Panc1 (cell line): ENCODE measurements at regions not wholly inside any gene's neighbourhood (a gene's known extent, or its start where the extent isn't known, plus 50 kb on each side); places are given as distances from the start of the nearest gene placed in this dataset.

Source experiments
- ATAC-seq: fragments of 200-7000 bp; cut with Tn5 transposase; 2 replicates; pipeline ENCODE4 v1.9.1; 2020; ENCODE audit warnings: mild to moderate bottlenecking, moderate library complexity
- BruUV-seq: library from RNA; stranded (reverse); fragments of 400-500 nt; replicated peaks from 2 replicates; lab custom pipeline; 2021; lab: Mats Ljungman, UMichigan
- CTCF ChIA-PET: fragments of 300-600 bp; sonication (Branson Sonifier 250); formaldehyde crosslinking; loops from one replicate; lab custom pipeline; 2022; ENCODE audit warnings: antibody characterized with exemption; lab: Charles Lee
- POLR2A ChIA-PET: fragments of 300-600 bp; sonication (Branson Sonifier 250); formaldehyde crosslinking; loops from one replicate; lab custom pipeline; 2022; ENCODE audit warnings: antibody characterized with exemption; lab: Charles Lee
- DNase-seq: peaks from one replicate; pipeline ENCODE4 v3.0.0-alpha.2; 2010; ENCODE audit warnings: low read depth, low spot score
- H3K27ac ChIP-seq: 2 replicates; pipeline ENCODE4 v1.5.1; 2011; ENCODE audit warnings: mild to moderate bottlenecking, low read length, inconsistent platforms
- H3K27me3 ChIP-seq: fragments of 200-500 bp; sonication (Bioruptor generic); 2 replicates; pipeline ENCODE4 v1.6.0; 2014; ENCODE audit warnings: low read length, inconsistent platforms; ENCODE audit not compliant: control insufficient read depth, insufficient read depth
- H3K36me3 ChIP-seq: fragments of 200-500 bp; sonication (Bioruptor generic); 2 replicates; pipeline ENCODE4 v1.5.1; 2014; ENCODE audit warnings: inconsistent platforms, mild to moderate bottlenecking, low read length, moderate library complexity; ENCODE audit not compliant: control insufficient read depth, insufficient read depth
- H3K4me1 ChIP-seq: 2 replicates; pipeline ENCODE4 v1.5.1; 2011; ENCODE audit warnings: inconsistent platforms, mild to moderate bottlenecking, low read length, moderate library complexity; ENCODE audit not compliant: control insufficient read depth, insufficient read depth
- H3K4me3 ChIP-seq, 2 experiments: 2 replicates each; pipeline ENCODE4 v1.5.1; 2011 to 2012; ENCODE audit warnings: low read depth in 2 of 2, low read length in 2 of 2, mild to moderate bottlenecking in 2 of 2, inconsistent platforms in 1 of 2, moderate library complexity in 1 of 2
- H3K9me3 ChIP-seq: fragments of 200-500 bp; sonication (Bioruptor generic); 2 replicates; pipeline ENCODE4 v1.5.1; 2014; ENCODE audit warnings: low read depth, mild to moderate bottlenecking, inconsistent platforms, low read length, moderate library complexity; ENCODE audit not compliant: control insufficient read depth, insufficient read depth
- POLR2AphosphoS5 ChIP-seq: IDR thresholded peaks from 2 replicates; pipeline ENCODE4 v1.6.1; 2012; ENCODE audit warnings: mild to moderate bottlenecking, low read depth, low read length, moderate library complexity
- REST ChIP-seq, 2 experiments: IDR thresholded peaks; 2 replicates each; pipeline ENCODE4 v1.6.1; 2011 to 2012; ENCODE audit warnings: low read depth in 2 of 2, control low read depth in 1 of 2, low read length in 1 of 2, mild to moderate bottlenecking in 1 of 2, moderate library complexity in 1 of 2; ENCODE audit not compliant: insufficient read depth in 1 of 2
- SIN3A ChIP-seq: IDR thresholded peaks from 2 replicates; pipeline ENCODE4 v1.6.1; 2012; ENCODE audit warnings: low read depth, mild to moderate bottlenecking, low read length, moderate library complexity, borderline replicate concordance; ENCODE audit not compliant: insufficient read depth
- TCF7L2 ChIP-seq: IDR thresholded peaks from 2 replicates; pipeline ENCODE4 v1.6.1; 2011; ENCODE audit warnings: mild to moderate bottlenecking, low read depth, low read length, inconsistent platforms
- in situ Hi-C: cut with HindIII; loops from 2 replicates; pipeline ENCODE4 v1.10.0; 2016; ENCODE audit warnings: low sequenced_read_pairs, low pct_unique_long_range_greater_than_20kb
- intact Hi-C: fragments of 100-400 bp; cut with micrococcal nuclease; formaldehyde crosslinking; loops from one replicate; pipeline ENCODE4 v1.10.0; 2022; ENCODE audit not compliant: unreplicated experiment
- TF ChIP-seq, protein P1 (sequence below): fragments of 450-650 bp; IDR thresholded peaks from 2 replicates; pipeline ENCODE4 v1.5.1; 2017; ENCODE audit warnings: mild to moderate bottlenecking

- no peak for DNase-seq
- CTCF ChIA-PET = no interaction called here
- no peak for ATAC-seq
- no peaks in the 10 kb centered on the region for H3K36me3 ChIP-seq
- H3K27ac ChIP-seq = no peak overlapping the region
- H3K4me1 ChIP-seq = peaks cover 14% of the 10 kb centered on the region
- no peaks in the 10 kb centered on the region for H3K27me3 ChIP-seq
- H3K9me3 ChIP-seq = no peaks in the 10 kb centered on the region
- no peak for TF ChIP-seq TCF7L2
- TF ChIP-seq, protein P1, sequence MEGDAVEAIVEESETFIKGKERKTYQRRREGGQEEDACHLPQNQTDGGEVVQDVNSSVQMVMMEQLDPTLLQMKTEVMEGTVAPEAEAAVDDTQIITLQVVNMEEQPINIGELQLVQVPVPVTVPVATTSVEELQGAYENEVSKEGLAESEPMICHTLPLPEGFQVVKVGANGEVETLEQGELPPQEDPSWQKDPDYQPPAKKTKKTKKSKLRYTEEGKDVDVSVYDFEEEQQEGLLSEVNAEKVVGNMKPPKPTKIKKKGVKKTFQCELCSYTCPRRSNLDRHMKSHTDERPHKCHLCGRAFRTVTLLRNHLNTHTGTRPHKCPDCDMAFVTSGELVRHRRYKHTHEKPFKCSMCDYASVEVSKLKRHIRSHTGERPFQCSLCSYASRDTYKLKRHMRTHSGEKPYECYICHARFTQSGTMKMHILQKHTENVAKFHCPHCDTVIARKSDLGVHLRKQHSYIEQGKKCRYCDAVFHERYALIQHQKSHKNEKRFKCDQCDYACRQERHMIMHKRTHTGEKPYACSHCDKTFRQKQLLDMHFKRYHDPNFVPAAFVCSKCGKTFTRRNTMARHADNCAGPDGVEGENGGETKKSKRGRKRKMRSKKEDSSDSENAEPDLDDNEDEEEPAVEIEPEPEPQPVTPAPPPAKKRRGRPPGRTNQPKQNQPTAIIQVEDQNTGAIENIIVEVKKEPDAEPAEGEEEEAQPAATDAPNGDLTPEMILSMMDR = no peak
- no peak for TF ChIP-seq POLR2AphosphoS5
- in situ Hi-C loops (no loop called here), intact Hi-C loops (loop anchor here (10.0 kb wide), 1 partner anchor 80 kb away; no protein-coding TSS in a partner anchor)
- no TSS peak for BruUV-seq
- POLR2A ChIA-PET = no interaction called here
- no peak overlapping the region for H3K4me3 ChIP-seq
Observed at GRCh38 chr7:101684983-101685330, 55.9 kb upstream of the MYL10 start.

DNA sequence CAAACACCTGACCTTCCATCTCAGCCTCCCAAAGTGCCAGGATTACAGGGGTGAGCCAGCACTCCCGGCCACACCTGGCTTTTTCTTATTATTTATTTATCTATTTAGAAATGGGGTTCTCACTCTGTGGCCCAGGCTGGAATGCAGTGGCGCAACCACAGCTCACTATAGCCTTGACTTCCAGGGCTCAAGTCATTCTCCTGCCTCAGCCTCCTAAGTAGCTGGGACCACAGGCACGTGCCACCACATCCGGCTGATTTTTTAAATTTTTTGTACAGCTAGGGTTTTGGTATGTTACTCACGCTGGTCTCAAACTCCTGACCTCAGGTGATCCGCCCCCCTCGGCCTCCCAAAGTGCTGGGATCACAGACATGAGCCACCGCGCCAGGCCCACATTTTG is 56.9 kb upstream of the MYL10 start:
- POLR2A ChIA-PET = interaction anchor here (0.6 kb wide), 1 partner anchor 44 kb away, joined by 5 read pairs; no protein-coding TSS in a partner anchor
- in situ Hi-C loops = no loop called here

More for the DNA sequence above, 56.9 kb upstream of the MYL10 start:
- Histone ChIP-seq H3K4me3 (no peak overlapping the region), H3K4me1 (peaks cover 9% of the 10 kb centered on the region), H3K9me3 (no peaks in the 10 kb centered on the region), H3K27me3 (no peaks in the 10 kb centered on the region), H3K27ac (no peak overlapping the region), H3K36me3 (no peaks in the 10 kb centered on the region)
- TF ChIP-seq REST (IDR thresholded peaks at IDR 0.05; ENCODE audit: insufficient read depth in 1 of 2, low read depth in 2 of 2, low read length in 1 of 2) = no peak
- no peak for TF ChIP-seq POLR2AphosphoS5
- no peak for TF ChIP-seq SIN3A
- no peak for TF ChIP-seq TCF7L2
- TF ChIP-seq, protein P1 = no peak
- BruUV-seq = no TSS peak
- CTCF ChIA-PET = no interaction called here
- intact Hi-C loops = loop anchor here (10.0 kb wide), 1 partner anchor 81 kb away; no protein-coding TSS in a partner anchor
- ATAC-seq (no peak), DNase-seq (no peak)
